GM12875 (cell line): ENCODE measurements at regions not wholly inside any gene's neighbourhood (a gene's known extent, or its start where the extent isn't known, plus 50 kb on each side); places are given as distances from the start of the nearest gene placed in this dataset.

Experiments
- H3K4me3 ChIP-seq: one replicate; pipeline ENCODE4 v1.5.1; 2011; ENCODE audit warnings: low read depth, low read length, control low read depth
- TF ChIP-seq, protein P1 (sequence below): IDR thresholded peaks from 2 replicates; pipeline ENCODE4 v1.5.1; 2011; ENCODE audit warnings: low read depth, mild to moderate bottlenecking, control low read depth, inconsistent platforms, low read length, moderate library complexity, borderline replicate concordance; ENCODE audit not compliant: insufficient read depth

DNA sequence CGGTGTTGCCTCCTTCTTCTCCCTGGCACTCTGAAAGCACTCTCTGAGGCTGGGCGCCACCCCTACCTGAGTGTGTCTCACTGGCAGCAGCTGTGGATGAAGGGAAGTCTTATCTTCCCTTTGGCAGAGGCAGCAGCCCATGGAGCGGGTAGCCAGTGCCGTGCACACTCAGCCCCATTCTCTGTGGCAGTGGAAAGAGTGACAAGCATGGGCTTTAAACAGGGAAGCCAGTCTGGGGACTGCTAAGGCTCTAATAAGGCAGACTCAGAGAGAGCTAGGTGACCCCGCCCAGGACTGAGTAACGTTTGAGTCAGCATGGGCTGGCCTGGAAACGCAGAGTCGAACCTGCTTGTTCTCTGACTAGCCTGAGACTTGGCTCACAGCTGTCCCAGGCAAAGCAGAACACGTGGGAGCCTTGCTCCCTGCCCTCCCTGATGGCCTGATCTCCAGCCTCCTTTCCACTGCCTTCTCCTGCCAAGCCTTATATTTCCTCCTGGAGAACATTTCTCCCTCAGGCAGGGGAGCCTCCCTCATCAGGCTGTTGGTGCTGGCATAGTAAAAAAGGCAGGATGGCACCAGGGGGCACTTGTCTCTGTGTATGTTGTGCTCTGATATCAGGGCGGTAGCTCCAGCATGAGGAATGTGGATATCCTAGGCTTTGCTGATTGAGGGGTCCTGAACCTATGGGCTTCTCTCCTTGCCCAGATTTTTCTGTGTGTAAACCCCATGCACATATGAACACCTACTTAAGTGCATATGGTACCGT lies 93.9 kb upstream of the LGALSL start:
- no peak overlapping the region for H3K4me3 ChIP-seq
- TF ChIP-seq, protein P1, sequence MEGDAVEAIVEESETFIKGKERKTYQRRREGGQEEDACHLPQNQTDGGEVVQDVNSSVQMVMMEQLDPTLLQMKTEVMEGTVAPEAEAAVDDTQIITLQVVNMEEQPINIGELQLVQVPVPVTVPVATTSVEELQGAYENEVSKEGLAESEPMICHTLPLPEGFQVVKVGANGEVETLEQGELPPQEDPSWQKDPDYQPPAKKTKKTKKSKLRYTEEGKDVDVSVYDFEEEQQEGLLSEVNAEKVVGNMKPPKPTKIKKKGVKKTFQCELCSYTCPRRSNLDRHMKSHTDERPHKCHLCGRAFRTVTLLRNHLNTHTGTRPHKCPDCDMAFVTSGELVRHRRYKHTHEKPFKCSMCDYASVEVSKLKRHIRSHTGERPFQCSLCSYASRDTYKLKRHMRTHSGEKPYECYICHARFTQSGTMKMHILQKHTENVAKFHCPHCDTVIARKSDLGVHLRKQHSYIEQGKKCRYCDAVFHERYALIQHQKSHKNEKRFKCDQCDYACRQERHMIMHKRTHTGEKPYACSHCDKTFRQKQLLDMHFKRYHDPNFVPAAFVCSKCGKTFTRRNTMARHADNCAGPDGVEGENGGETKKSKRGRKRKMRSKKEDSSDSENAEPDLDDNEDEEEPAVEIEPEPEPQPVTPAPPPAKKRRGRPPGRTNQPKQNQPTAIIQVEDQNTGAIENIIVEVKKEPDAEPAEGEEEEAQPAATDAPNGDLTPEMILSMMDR, result no peak

DNA sequence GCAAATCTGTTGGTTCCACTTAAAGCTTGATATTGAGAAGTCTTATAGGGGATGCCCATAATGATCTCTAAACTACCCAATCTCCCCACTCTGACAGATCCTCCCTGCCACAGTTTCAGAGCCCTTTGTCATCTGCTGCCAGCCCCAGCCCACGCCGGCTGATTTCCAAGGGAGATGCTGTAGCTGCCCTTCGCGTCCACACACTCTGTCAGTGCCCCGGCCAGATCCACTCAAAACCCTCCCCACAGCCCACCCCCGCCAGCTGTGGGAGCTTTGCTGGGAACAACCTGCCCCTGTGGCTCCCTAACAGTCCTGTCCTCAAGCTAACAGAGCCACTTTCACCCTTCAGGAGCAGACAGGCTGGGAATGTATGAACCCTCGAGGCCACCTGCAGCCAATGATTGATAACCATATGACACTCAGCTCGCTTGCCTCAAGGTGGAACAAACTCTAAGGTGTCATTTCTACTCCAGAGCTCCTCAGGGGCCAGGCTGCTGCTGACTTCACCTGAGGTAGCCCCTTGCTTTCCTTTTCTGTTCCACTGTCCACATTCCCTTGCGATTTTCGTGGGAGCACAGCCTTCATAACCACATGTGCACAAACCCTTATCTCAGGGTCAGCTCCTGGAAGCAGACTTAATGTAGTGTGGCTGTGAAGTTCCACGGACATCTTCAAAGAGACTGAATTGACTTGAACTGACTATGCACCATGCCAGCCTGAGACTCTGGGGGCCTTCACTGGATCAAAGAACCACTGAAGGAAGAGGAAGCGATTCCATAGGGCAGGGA lies 92.6 kb upstream of the LGALSL start:
- TF ChIP-seq, protein P1, result no peak
- no peak overlapping the region for H3K4me3 ChIP-seq

DNA sequence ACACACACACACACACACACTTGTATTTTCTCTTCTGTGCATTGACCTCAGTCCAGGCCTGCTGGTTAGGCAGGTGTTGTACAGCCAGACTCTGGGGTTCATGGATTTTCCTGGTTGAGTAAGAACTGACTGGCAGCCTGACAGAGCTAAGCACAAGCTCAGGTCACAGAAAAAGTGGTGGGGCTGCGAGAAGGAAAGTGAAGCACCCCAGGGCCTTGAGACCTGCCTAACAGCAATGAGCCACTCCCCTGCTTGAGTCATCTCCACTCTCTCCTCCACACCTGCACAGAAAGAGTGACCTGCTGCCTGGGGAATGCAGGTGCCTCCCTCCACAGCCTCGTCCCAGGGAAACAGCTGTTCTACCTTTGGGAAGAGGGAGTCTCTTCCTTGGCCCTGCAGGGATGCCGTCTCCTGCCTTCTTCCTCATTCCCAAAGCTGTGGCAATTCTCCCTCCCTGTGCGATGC lies 91.4 kb upstream of the LGALSL start:
- no peak overlapping the region for H3K4me3 ChIP-seq
- TF ChIP-seq, protein P1, result no peak

DNA sequence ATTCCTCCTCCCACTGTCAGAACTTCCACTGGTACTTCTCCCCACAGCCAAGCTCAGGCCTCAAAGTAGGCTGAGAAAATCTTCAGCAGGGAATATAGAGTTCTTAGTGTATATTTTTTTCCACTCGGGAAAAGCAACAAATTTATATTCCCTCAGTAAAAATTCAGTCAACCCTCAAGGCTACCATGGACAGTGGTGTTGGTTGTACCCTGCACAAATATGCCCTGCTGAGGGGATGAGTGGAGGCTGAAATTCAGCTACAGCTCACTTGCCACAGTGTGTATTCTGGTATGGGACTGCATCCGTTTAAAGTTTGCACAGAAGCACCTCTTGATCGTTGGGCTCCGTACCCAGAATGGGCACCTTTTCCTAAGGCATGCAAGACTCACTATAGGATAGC lies 90.8 kb upstream of the LGALSL start:
- H3K4me3 ChIP-seq, result no peak overlapping the region
- TF ChIP-seq, protein P1, result no peak

DNA sequence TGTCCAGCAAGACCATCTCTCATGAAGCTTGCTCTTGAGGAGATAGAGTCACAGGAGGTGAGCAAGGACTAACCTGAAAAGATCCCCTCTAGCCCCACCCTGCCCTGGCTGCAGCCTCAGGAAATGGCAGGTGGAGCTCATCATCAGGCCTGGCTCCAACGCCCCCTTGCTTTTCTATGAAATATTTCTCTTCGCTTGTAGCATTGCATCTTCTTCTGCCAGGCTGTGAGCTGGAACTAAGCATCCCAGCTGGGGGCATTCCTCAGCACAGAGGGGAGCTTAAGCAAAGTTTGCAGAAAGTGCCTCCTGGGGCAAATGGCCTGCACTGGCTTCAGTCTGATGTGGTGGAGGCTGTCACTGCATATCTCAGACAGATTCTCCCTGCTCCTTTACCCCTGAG lies 90.1 kb upstream of the LGALSL start:
- H3K4me3 ChIP-seq, result no peak overlapping the region
- TF ChIP-seq, protein P1, result no peak

DNA sequence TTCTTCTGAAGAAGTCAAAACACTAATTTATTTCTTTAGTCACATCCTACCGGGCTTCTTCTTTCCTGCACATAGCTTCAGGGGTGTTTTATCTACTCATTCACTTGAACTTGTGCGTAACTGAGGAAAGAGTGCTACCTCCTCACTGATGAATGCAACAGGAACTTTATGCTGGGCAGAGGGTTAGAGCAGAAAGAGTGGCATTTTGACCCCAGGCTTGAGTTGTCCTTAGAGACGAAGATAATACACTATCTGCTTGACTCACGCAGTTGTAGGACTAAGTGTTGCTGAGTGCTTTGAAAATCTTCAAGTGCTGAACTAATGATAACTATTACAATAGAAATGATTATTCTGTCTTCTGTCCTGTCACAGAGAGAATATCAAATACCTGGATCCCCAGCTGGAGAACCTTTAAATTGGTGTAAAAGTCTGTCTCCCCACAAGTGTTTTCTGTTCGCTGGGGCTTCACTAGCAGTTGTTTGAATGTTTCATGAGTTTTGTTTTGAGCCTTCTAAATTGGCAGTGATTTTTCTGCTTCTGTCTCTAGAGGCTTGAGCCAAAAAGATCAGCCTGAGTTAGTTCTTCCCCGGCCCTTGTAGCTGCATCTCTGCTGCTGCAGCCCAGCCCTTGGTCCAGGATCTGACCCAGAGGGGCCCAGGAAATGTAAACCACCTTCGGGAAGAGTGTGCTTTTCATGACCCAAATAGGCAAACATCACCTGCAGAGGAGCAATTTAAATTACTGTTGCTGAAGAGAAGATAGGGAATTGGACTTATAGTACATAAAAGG lies 86.3 kb upstream of the LGALSL start:
- H3K4me3 ChIP-seq, result no peak overlapping the region
- TF ChIP-seq, protein P1, result no peak
